HG02642 (cell line): ENCODE measurements at regions not wholly inside any gene's neighbourhood (a gene's known extent, or its start where the extent isn't known, plus 50 kb on each side); places are given as distances from the start of the nearest gene placed in this dataset.
A peak's percentile ranks its signal among the peaks of the same experiment; 100 is the strongest.
"Not testable (repeated sequence)": the region's sequence is repeated elsewhere in the genome, so short reads cannot be mapped to it uniquely, and the experiment has no call there.

ENCODE experiments used
- ATAC-seq: cut with Tn5 transposase; IDR thresholded peaks from one replicate; pipeline ENCODE4 v1.9.1; 2021; ENCODE audit warnings: mild to moderate bottlenecking; ENCODE audit not compliant: unreplicated experiment, poor library complexity

DNA sequence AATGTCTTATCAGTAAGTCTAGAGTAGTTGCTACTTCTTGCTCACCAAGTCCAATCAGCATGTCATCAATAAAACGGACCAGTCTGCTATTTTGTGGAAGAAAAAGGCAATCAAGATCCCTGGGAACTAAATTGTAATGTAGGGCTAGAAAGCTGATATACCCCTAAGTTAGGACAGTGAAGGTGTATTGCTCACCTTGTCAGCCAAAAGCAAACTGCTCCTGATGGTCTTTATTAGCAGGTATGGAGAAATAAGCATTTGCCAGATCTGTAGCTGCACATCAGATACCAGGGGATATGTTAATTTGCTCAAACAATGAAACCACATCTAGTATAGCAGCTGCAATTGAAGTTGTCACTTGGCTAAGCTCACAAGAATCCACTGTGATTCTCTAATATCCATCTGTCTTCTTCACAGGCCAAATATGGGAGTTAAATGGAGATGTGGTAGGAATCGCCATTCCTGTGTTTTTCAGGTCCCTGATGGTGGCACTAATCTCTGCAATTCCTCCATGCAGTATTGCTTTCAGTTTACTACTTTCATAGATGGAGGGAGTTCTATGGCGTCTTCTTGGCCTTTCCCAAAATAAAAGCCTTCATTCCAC is 75.0 kb downstream of the TMEM237 start:
- no peak for ATAC-seq

DNA sequence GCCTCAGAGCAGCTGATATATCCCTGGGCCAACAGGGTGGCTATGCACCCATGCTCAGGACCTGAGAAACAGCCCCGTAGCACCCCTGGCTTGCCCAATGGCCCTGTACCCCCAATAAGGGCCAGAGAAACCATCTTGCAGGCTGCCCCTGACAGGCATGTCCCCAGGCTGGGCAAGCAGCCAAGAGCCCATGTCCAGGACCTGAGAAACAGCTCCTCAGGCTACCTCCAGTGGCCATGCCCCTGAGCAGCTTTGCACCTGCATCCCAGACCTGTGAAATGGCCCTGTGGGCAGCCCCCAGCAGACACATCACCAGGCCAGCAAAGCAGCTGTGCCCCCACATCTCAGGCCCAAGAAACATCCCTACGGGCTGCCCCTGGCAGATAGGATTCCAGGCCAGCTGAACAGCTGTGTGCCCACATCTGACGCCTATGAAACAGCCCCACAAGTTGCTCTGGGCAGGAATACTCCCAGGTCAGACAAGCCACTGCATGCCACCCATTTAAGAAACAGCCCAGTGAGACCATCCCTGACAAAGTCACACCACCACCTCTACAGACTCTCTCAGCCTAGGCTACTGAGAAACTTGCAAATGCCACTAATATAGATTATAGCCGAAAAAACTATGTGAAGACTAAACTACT is 84.1 kb downstream of the TMEM237 start:
- ATAC-seq, result no peak

DNA sequence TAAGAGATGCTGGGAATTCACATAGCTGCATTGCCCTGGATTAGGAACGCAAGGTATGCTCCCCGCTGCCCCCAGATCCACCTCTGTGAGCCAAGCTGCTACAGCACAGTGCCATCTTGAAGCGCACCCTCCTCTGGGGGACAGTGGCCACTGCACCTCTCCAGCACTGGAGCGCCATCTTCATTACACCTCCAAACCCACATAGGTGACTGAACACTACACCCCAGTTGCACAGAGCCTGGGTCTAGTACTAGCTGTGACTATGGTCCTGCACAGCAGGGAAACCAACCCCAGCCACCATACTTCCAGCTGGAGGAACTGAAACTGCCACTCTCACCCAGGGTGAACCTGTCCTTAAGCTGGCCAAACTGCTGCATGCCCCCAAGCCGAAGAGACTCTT is 84.6 kb downstream of the TMEM237 start:
- ATAC-seq, result no peak

DNA sequence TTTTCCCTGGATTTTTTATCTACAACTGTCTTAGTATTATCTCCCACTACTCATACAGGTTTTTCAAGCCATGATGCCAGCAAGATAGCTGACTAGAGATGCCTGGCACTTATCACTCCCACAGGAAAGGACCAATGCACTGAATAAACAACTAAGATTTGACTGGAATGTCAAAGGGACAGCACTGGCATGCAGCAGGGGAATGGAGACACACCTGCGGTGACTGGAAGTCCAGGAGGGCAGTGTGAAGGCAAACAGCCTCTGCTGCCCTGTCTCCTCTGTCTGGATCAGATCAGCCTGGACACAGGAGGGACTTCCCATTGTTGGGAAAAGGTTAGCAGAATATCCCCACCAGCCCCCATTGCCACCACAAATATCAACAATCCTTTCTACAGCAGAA is 85.1 kb downstream of the TMEM237 start:
- no peak for ATAC-seq

DNA sequence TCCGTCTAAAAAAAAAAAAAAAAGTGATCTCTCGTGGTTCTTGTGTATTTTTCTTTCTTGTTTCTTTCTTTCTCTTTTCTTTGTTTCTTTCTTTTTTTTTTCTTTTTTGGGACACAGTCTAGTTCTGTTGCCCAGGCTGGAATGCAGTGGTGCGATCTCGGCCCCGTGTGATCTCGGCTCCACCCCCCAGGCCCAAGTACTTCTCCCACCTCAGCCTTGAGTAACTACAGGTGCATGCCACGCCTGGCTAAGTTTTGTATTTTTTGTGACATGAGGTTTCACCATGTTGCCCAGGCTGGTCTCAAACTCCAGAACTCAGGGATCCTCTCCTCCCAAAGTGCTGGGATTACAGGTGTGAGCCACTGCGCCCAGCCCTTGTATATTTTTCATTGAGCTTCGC is 91.4 kb downstream of the TMEM237 start:
- ATAC-seq, result no peak

DNA sequence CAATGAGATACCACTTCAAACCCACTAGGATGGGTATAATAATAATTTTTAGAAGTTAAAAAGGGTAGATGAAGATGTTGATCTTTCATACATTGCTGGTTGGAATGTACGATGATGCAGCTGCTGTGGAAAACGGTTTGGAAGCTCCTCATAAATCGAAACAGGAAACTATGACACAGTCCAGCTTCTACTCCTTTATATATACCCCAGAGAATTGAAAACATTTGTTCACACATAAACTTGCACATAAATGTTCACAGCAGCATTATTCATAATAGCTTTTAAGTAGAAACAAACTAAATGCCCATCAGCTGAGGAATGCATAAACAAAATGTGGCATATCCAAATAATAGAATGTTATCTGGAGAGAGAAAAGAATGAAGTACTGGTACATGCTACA is 95.0 kb downstream of the STRADB start:
- no peak for ATAC-seq

DNA sequence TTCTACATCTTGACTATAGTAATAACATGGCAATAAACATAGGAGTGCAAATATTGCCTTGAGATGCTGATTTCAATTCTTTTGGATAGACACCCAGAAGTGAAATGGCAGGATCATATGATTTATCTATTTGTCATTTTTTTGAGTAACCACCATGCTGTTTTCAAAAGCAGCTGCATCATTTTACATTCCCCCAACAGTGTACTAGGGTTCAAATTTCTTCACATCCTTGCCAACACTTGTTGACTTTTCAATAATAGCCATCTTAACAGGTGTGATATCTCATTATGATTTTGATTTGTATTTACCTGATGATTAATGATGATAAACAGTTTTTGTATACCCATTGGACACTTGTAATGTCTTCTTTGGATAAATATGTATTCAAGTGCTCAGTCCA is 90.8 kb downstream of the STRADB start:
- ATAC-seq, result no peak

DNA sequence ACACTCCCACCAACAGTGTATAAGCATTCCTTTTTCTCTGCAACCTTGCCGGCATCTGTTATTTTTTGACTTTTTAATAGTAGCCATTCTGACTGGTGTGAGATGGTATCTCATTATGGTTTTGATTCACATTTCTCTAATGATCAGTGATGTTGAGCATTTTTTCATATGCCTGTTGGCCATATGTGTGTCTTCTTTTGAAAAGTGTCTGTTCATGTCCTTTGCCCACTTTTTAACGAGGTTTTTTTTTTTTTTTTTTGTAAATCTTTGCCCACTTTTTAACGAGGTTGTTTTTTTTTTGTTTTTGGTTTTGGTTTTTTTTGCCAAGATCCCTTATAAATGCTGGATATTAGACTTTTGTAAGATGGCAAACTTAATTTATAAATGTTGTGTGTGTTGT is 87.7 kb downstream of the STRADB start:
- ATAC-seq, result not testable (repeated sequence)

DNA sequence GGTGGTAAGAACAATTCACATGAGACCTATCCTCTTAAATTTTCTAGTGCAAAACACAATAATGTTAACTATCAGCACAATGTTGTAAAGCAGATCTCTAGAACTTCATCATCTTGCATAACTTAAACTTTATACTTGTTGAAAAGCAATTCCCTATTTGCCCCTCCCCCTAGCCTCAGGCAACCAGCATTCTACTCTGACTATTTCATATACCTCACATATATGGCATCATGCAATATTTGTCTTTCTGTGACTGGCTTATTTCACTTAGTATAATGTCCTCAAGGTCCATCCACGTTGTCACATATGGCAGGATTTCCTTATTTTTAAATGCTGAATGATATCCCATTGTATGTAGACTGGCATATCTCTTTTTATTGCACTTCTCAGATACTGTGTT is 86.5 kb downstream of the STRADB start:
- ATAC-seq, result no peak

DNA sequence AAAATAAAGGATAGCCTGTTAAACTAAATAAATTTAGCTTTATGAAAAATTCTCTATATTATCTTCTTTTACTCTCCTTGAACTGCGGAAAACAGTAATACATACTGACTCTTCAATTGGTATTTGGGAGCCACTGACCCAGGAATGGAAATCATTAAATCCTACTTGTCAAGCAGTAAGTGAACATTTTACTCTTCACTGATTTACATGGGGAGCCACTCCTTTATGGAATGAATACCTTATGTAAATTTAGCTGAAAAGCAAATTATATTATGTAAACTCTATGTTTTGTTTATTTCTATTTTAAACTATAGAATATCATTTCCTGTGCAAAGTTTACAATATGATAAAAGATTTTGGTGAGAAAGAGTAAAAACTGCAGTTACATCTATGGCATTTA is 85.2 kb downstream of the STRADB start:
- ATAC-seq, result no peak

DNA sequence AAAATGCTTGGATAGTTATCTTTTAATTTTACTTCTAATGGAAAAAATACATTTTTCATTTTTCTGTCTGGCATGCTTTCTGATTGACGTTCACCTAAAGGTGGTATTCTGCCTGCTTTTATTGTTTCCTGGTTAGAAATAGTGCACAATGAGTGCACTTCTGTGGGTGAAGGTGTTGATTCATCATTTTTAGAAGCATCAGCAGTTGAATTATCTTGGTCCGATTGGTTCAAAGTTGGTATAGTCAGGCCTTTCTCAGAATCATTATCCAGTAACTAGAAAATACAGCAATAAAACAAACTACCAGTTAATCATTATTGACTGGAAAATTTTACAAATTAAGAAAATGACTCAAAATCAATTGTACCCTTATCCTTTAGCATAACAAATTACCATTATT is 84.5 kb downstream of the STRADB start:
- ATAC-seq, result no peak

DNA sequence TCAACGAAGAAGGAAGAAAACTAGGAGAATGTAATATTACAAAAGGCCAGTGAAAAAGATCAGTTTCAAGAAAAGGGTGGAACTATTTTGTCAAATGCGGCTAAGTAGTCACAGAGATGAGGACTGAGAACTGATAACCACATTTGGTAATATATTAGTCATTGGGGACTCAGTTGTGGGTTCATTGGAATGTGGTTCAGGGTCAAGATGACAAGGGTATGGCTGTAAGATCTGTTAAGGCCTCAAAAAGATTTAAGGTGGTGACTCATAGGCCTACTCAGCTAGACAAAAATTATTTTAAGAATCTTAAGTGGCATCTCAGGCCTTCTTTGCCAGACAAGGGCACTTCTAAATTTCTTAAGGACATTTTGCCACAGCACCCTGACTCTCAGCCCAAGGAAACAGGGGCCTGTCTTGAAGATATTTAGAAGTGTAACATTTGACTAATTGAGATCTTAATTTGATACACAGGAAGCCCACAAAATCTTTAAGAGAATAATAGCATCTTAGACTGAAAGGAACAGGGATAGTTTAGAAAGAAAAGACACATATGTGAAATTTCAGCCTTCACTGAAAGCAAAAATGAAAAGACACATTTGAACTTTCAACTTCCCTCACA is 81.3 kb downstream of the STRADB start:
- peak; percentile 77 for ATAC-seq
